HG02571 (cell line): ENCODE measurements at regions not wholly inside any gene's neighbourhood (a gene's known extent, or its start where the extent isn't known, plus 50 kb on each side); places are given as distances from the start of the nearest gene placed in this dataset.
A peak's percentile ranks its signal among the peaks of the same experiment; 100 is the strongest.

ENCODE experiments used
- ATAC-seq: cut with Tn5 transposase; IDR thresholded peaks from one replicate; pipeline ENCODE4 v1.9.1; 2021; ENCODE audit warnings: mild to moderate bottlenecking, moderate library complexity; ENCODE audit not compliant: unreplicated experiment

DNA sequence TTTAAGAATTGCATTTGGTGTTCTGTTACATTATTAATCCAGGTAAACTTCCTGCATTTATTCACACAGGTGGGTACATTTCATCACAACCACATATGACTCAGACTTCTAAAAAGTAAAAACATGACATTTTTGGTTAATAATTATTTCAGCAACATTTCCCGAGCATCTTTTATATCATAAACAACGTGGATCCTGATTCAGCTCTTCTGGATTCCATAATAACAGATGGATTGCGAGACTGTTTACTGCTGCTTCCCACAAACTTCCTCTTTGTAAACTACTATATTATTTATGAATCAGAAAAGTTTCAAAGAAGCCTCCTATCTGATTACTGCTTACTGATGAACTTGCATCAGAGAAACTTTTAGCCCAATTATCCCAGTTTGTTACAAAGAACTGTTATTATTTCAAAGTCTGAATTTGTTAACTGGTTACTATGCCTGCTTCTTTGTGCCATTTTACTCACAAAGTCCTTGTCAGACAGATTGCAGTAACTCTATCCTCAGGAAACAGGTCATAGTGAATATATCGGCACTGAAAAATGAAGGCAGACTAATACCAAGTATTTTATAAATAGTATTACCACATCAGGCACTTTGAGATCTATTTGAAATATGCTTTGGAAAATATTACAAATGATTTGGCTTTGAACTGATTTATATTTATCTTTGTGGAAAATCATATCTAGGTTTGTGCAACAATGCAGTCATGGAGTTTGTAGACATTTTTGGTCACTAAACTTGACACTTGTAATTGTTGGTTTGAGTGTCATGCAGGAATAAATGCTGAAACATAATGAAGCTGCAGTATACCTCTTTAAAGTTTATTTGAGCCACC is 511.6 kb downstream of the PLCL1 start:
- no peak for ATAC-seq

GRCh38 chr2:198314559-198315153 is 510.3 kb downstream of the PLCL1 start:
- no peak for ATAC-seq

GRCh38 chr2:198312596-198313483 is 508.4 kb downstream of the PLCL1 start:
- no peak for ATAC-seq

DNA sequence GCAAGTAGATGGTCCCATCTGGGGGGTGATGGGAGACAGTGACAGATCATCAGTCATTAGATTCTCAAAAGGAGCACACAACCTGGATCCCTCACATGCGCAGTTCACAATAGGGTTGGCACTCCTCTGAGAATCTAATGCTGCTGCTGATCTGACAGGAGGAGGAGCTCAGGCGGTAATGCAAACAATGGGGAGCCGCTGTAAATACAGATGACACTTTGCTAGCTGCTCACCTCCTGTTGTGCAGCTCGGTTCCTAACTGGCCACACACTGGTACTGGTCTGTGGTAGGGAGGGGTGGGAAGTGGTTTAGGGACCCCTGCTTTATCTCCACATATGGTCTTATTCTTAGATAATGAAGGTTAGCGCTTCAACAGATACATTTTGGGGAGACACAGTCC is 506.6 kb downstream of the PLCL1 start:
- ATAC-seq, result no peak

- ATAC-seq, result peak; percentile 48
Measured at GRCh38 chr2:198309673-198310280, 505.4 kb downstream of the PLCL1 start.

DNA sequence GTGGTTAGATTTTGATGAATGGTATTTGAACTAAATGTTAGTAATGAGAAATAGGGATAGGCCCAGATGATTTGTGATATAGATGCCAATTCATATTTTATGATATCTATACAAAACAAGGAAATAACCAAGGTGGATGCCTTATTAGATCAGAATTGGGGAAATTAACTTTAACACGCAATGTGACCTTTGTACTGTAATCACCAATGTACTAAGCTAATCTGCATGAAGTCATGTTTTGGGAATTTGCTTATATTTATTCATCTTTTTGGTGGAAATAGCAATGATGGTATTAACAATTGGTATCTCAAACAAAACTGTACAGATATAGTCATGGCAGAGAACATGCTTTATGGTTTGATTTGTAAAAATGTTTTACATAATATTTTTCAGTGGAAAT is 504.7 kb downstream of the PLCL1 start:
- ATAC-seq, result no peak

- ATAC-seq, result no peak
Measured at GRCh38 chr2:198308368-198308767, 504.0 kb downstream of the PLCL1 start.

- ATAC-seq, result no peak
Measured at GRCh38 chr2:198307093-198307492, 502.7 kb downstream of the PLCL1 start.

GRCh38 chr2:198304859-198305258 is 500.5 kb downstream of the PLCL1 start:
- no peak for ATAC-seq

GRCh38 chr2:198297350-198297749 is 493.0 kb downstream of the PLCL1 start:
- no peak for ATAC-seq

DNA sequence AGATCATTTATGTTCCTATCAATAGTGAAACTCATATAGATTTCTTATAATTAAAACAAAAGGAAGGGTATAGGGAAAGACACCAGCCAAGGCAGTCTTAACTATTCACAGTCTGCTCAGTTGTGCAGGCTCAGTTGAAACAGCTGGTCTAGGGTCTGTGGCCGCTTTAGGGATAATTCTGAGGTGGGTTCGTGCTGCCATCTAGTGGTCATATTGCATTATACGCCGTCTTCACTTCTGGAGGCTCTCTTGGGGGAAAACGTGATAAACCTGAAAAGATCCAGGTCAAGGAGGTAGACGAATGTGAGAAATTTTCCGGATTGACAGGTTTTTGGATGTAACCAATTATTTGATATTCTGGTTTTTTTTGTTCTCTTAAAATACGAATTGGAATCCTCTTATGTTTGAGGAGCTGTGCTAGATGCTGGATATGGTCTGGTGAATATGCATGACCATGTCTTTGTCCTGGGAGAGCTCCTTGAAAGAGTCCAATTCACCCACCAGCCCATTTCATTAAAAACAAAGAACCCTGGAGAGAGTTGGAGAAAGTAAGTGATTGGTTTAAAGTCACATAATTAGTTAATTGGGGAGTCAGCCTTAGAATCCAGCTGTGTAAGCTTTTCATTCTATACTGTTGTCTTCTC is 492.4 kb downstream of the PLCL1 start:
- peak; percentile 78 for ATAC-seq

DNA sequence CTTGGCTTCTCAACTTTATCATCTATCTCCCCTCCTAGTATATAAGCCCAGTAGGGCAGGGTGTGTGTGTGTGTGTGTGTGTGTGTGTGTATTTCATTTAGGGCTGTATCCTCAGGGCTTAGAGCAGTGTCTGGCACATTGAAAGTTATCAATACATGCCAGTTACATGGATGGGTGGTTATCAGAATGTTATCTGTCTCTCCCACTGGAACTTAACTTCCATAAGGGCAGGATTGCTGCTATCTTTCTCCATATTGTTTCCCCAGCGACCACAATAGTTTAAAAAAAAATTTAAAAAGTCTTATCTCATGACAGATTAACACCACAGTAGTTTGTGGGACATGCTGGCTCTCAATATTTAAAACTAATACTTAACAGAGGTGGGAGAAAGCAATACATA is 488.9 kb downstream of the PLCL1 start:
- ATAC-seq, result no peak

- ATAC-seq, result no peak
Measured at GRCh38 chr2:198289811-198290210, 485.4 kb downstream of the PLCL1 start.

- no peak for ATAC-seq
Measured at GRCh38 chr2:198287706-198288105, 483.3 kb downstream of the PLCL1 start.

GRCh38 chr2:198285216-198285615 is 480.8 kb downstream of the PLCL1 start:
- no peak for ATAC-seq

- ATAC-seq, result no peak
Measured at GRCh38 chr2:198283146-198283545, 478.8 kb downstream of the PLCL1 start.

DNA sequence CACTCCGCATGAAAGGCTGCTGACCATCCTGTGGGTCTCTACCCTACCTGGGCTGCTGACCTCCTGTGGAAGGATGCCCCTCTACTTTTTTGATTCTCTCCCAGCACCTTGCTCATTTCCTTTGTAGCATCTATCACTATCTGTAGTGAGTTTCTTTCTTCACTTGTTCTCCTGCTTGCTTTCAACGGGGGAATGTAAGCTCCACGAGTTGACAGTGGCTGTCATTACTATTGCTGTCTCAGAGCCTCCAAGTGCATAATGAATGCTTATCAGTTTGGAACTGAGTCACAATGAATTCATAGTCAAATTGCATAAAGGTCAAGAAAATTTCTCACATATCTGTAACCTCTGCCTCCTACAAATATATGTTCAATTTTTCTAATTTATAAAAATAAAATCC is 477.7 kb downstream of the PLCL1 start:
- no peak for ATAC-seq

GRCh38 chr2:198280145-198280544 is 475.8 kb downstream of the PLCL1 start:
- ATAC-seq, result no peak

- ATAC-seq, result no peak
Measured at GRCh38 chr2:198279026-198279425, 474.6 kb downstream of the PLCL1 start.

- no peak for ATAC-seq
Measured at GRCh38 chr2:198277181-198277580, 472.8 kb downstream of the PLCL1 start.

- no peak for ATAC-seq
Measured at GRCh38 chr2:198273660-198274059, 469.3 kb downstream of the PLCL1 start.
